Mucosa of stomach (tissue), 1 donor: ENCODE measurements at regions not wholly inside any gene's neighbourhood (a gene's known extent, or its start where the extent isn't known, plus 50 kb on each side); places are given as distances from the start of the nearest gene placed in this dataset.

Experiments used
- H3K27me3 ChIP-seq: one replicate; pipeline ENCODE4 v1.7.0; 2013; ENCODE audit warnings: mild to moderate bottlenecking, low read length; ENCODE audit not compliant: control insufficient read depth, insufficient read depth
- H3K36me3 ChIP-seq: one replicate; pipeline ENCODE4 v1.7.0; 2013; ENCODE audit warnings: low read length; ENCODE audit not compliant: control insufficient read depth, insufficient read depth
- H3K4me1 ChIP-seq: one replicate; pipeline ENCODE4 v1.7.0; 2013; ENCODE audit warnings: mild to moderate bottlenecking, low read length; ENCODE audit not compliant: control insufficient read depth, insufficient read depth
- H3K4me3 ChIP-seq: one replicate; pipeline ENCODE4 v1.7.0; 2013; ENCODE audit warnings: low read length
- H3K9ac ChIP-seq: one replicate; pipeline ENCODE4 v1.7.0; 2013; ENCODE audit warnings: mild to moderate bottlenecking, low read length, moderate library complexity
- H3K9me3 ChIP-seq: one replicate; pipeline ENCODE4 v1.7.0; 2013; ENCODE audit warnings: mild to moderate bottlenecking, low read length, moderate library complexity; ENCODE audit not compliant: control insufficient read depth
- donor health status: Pancreatic carcinoma.

- H3K9me3 ChIP-seq, result no peaks in the 10 kb centered on the region
- H3K4me3 ChIP-seq, result no peak overlapping the region
- H3K4me1 ChIP-seq, result no peaks in the 10 kb centered on the region
- H3K36me3 ChIP-seq, result no peaks in the 10 kb centered on the region
- peaks cover 14% of the 10 kb centered on the region for H3K27me3 ChIP-seq
- no peak overlapping the region for H3K9ac ChIP-seq
Observed at GRCh38 chr3:43949594-43949993, 258.9 kb downstream of the ABHD5 start.

- Histone ChIP-seq H3K9me3 (no peaks in the 10 kb centered on the region), H3K9ac (no peak overlapping the region), H3K27me3 (peaks cover 14% of the 10 kb centered on the region), H3K4me3 (no peak overlapping the region), H3K36me3 (no peaks in the 10 kb centered on the region), H3K4me1 (no peaks in the 10 kb centered on the region)
Observed at GRCh38 chr3:43950775-43951174, 260.0 kb downstream of the ABHD5 start.

DNA sequence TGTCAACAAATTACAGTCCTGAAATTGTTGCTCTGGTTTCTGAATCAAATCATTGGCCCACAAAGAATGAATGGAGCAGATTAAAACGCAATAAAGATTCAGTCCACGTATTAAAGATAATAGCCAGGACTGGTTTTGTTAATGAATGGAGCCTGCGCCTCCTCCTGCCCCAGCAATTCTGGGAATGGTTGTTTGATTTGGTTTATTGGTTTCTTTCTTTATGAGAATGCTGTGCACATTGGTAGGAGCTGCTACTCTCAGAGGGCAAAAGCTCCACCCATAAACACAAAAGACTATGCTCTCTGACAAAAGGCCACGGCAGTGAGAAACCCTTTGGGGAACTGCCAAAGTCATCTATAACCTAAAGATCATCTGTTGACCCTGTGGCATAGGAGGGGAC lies 261.1 kb downstream of the ABHD5 start:
- H3K9ac ChIP-seq, result no peak overlapping the region
- no peak overlapping the region for H3K4me3 ChIP-seq
- peaks cover 18% of the 10 kb centered on the region for H3K27me3 ChIP-seq
- H3K4me1 ChIP-seq, result no peaks in the 10 kb centered on the region
- H3K9me3 ChIP-seq, result no peaks in the 10 kb centered on the region
- H3K36me3 ChIP-seq, result no peaks in the 10 kb centered on the region

- no peaks in the 10 kb centered on the region for H3K36me3 ChIP-seq
- peaks cover 20% of the 10 kb centered on the region for H3K27me3 ChIP-seq
- H3K4me3 ChIP-seq, result no peak overlapping the region
- no peaks in the 10 kb centered on the region for H3K4me1 ChIP-seq
- no peak overlapping the region for H3K9ac ChIP-seq
- H3K9me3 ChIP-seq, result no peaks in the 10 kb centered on the region
Observed at GRCh38 chr3:43953380-43953779, 262.6 kb downstream of the ABHD5 start.

GRCh38 chr3:43953814-43954692 lies 263.3 kb downstream of the ABHD5 start:
- H3K4me1 ChIP-seq, result no peaks in the 10 kb centered on the region
- H3K36me3 ChIP-seq, result no peaks in the 10 kb centered on the region
- no peak overlapping the region for H3K9ac ChIP-seq
- H3K27me3 ChIP-seq, result peaks cover 18% of the 10 kb centered on the region
- H3K4me3 ChIP-seq, result no peak overlapping the region
- no peaks in the 10 kb centered on the region for H3K9me3 ChIP-seq

- Histone ChIP-seq H3K4me1 (no peaks in the 10 kb centered on the region), H3K9ac (no peak overlapping the region), H3K9me3 (no peaks in the 10 kb centered on the region), H3K4me3 (no peak overlapping the region), H3K36me3 (no peaks in the 10 kb centered on the region), H3K27me3 (peaks cover 9% of the 10 kb centered on the region)
Observed at GRCh38 chr3:43956945-43957344, 266.2 kb downstream of the ABHD5 start.

- Histone ChIP-seq H3K9me3 (no peaks in the 10 kb centered on the region), H3K4me3 (no peak overlapping the region), H3K9ac (no peak overlapping the region), H3K27me3 (peaks cover 9% of the 10 kb centered on the region), H3K36me3 (no peaks in the 10 kb centered on the region), H3K4me1 (no peaks in the 10 kb centered on the region)
Observed at GRCh38 chr3:43957553-43957952, 266.8 kb downstream of the ABHD5 start.

GRCh38 chr3:43958005-43958770 lies 267.4 kb downstream of the ABHD5 start:
- Histone ChIP-seq H3K36me3 (no peaks in the 10 kb centered on the region), H3K9me3 (no peaks in the 10 kb centered on the region), H3K4me1 (no peaks in the 10 kb centered on the region), H3K9ac (no peak overlapping the region), H3K27me3 (peaks cover 6% of the 10 kb centered on the region), H3K4me3 (no peak overlapping the region)

- no peaks in the 10 kb centered on the region for H3K4me1 ChIP-seq
- no peak overlapping the region for H3K9ac ChIP-seq
- H3K27me3 ChIP-seq, result peaks cover 6% of the 10 kb centered on the region
- H3K9me3 ChIP-seq, result no peaks in the 10 kb centered on the region
- no peaks in the 10 kb centered on the region for H3K36me3 ChIP-seq
- H3K4me3 ChIP-seq, result no peak overlapping the region
Observed at GRCh38 chr3:43958973-43959372, 268.2 kb downstream of the ABHD5 start.

DNA sequence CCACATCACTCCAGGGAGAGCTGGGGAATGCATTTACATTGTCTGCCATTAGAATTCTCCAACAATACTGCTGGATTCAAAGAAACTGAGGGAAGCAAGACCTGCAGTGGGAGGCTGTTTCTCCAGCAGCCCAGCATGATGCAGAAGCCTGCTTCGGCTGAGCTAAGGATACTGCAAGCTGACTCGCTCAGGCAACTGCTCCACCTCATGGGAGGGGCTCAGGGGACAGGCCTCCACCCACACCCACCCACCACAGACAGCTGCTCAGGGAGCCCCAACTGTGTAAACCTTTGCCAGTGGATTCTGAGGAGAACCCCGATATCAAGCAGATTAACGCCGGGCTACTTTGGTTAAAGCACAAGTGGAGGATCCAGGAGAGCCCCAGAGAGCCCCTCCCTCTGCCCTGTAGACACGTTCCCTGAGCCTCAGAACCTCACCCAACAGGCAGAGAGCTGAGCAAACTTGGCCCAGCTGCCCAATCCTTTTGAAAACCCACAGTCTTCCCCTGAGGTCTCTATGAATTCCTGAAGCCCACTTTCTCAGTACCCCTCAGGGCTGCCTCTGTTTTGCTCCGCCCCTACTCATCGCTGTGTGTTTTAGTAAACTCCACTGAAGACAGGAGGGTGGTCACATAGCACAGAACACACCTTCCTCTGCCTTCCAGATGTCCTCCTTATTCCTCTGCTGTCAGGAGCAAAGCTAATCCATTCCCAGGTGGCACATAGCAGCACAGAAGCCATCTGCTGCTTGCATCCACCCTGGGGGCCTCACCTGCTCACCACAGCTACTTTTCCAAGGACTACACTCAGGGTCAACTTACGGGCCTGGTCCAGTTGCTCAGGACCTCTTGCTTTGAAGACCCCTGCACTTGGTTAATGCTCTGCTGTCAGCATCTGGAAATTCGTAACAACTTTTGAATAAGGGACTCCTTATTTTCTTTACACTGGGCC lies 269.0 kb downstream of the ABHD5 start:
- Histone ChIP-seq H3K36me3 (no peaks in the 10 kb centered on the region), H3K9ac (no peak overlapping the region), H3K27me3 (peaks cover 6% of the 10 kb centered on the region), H3K4me3 (no peak overlapping the region), H3K9me3 (no peaks in the 10 kb centered on the region), H3K4me1 (no peaks in the 10 kb centered on the region)

DNA sequence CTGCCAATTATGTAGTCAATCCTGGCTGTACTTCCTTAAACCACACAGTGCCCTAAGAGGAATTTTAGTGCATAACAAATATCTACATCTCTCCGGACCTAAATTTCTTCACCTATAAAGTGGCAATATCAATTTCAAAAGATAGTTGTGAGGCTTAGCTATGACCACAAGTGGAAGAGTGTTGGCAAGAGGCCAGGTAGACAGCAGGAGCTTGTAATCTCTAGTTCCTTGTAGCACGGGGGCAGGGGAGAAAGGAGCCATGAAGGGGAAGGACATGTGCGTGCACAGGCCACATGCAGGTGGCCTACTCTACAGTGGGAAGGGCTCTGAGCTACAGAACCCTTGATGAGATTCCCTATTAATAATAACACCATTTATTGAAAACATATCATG lies 269.7 kb downstream of the ABHD5 start:
- Histone ChIP-seq H3K4me3 (no peak overlapping the region), H3K4me1 (no peaks in the 10 kb centered on the region), H3K9me3 (no peaks in the 10 kb centered on the region)

More for the DNA sequence above, 269.7 kb downstream of the ABHD5 start:
- Histone ChIP-seq H3K27me3 (peaks cover 12% of the 10 kb centered on the region), H3K36me3 (no peaks in the 10 kb centered on the region), H3K9ac (no peak overlapping the region)
